Dedifferentiated amniotic fluid mesenchymal stem cell (primary cell): ENCODE measurements at regions not wholly inside any gene's neighbourhood (a gene's known extent, or its start where the extent isn't known, plus 50 kb on each side); places are given as distances from the start of the nearest gene placed in this dataset.
"Not testable (repeated sequence)": the region's sequence is repeated elsewhere in the genome, so short reads cannot be mapped to it uniquely, and the experiment has no call there.

Experiments
- DNase-seq: peaks from one replicate; pipeline ENCODE4 v3.0.0-alpha.2; 2016; ENCODE audit errors: extremely low spot score

DNA sequence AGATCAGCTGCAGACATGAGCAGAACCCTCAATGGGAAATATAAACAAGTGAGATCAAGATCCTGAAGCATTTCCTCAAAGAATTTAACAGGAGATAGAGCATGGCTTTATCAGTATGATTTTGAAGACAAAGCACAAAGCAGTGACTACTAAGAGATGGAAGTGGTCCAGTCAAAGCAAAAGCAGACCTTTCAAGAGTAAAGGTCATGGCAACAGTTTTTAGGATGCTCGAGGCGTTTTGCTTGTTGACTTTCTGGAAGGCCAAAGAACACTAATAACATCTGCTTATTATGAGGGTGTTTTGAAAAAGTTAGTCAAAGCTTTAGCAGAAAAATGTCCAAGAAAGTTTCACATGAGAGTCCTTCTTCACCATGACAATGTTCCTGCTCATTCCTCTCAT is 128.5 kb downstream of the KCNE4 start:
- no peak for DNase-seq

- DNase-seq, result no peak
Observed at GRCh38 chr2:223181561-223181960, 129.6 kb downstream of the KCNE4 start.

- no peak for DNase-seq
Observed at GRCh38 chr2:223182356-223182755, 130.4 kb downstream of the KCNE4 start.

DNA sequence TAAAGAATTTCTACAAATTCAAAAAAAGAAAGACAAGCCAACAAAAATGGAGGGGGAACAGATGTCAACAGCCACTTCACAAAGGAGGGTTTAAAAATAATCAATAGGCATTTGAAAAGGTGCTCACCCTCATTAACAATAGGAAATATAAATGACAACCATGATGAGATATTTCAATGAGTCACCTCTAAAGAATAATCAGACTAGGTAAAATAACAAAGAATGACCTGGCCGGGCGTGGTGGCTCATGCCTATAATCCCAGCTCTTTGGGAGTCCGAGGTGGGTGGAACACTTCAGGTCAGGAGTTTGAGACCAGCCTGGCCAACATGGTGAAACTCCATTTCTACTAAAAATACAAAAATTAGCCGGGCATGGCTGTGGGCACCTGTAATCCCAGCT is 133.6 kb downstream of the KCNE4 start:
- DNase-seq, result no peak

- no peak for DNase-seq
Observed at GRCh38 chr2:223187256-223187655, 135.3 kb downstream of the KCNE4 start.

- DNase-seq, result not testable (repeated sequence)
Observed at GRCh38 chr2:223190561-223191206, 138.7 kb downstream of the KCNE4 start.

DNA sequence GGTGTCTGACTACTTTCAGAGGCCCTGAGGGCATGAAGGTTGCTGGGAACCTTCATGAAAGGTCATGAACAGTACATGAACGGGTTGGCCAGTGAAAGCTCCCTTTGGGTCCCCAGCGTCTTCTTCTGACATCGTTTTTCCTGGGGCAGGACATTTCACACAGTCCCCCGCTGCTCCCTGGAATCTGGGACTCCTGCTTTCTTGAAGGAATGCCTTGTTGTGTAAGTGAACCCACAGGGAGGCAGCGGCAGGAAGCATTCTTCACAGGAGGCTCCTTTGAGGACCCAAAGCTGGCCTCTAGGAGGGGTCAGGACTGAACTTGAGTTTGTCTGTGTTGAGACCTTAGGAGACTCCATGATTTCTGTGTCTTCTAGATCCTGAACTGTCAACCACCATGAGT is 144.3 kb downstream of the KCNE4 start:
- DNase-seq, result no peak

DNA sequence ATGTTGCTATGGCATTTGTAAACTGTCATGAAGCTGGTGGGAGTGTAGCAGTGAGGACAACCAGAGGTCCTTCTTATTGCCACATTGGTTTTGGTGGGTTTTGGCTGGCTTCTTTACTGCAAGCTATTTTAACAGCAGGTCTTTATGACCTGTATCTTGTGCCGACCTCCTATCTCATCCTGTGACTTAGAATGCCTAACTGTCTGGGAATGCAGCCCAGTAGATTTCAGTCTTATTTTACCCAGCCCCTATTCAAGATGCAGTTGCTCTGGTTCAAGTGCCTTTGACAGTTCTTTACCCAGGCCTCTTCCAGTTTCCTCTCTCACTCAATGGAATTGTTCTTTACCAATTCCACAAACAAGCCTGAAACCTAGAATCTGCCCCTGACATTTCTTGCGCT is 145.1 kb downstream of the KCNE4 start:
- no peak for DNase-seq

DNA sequence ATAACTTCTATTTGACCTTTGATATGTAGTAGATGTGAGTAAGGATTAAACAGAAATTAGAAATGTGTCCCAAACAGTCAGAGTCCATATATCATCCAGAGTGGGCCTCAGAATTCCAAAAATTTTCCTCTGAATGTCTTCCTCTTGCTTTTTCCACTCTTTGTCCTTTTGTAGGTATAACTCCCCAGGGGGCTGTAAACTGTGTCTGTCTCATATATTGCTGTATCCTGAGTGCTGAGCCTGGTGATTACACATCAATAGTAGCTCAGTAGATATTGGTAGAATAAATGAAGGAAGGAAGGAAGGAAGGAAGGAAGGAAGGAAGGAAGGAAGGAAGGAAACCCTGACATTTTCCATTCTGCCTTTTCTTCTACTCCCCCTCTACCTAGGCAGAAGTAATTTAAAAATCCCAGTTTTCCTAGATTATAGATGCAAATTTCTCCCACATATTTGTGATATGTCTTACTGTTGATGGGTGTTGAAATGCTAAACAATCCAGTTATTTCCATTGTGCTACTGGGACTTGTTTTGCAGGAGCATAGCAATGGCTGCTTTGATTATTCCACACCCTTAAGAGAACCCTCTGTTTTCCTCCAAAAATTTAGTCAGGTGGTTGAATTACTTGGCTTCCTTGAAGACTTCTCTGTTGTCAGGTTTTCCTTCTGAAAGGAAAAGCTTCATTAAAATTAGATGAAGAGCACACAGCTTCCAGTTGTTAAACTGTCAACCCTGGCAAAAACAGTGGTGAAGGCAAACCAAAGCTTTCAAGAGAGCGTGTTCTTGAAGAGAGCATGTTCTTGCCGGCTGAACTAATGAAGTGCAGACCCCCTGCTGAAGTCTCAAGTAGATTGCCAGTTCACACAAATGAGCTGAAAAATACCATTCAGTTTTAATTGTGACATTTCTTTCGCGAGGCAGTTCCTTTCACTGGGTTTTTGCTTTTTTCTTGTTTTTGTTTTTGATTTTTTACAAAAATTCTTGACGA is 147.8 kb downstream of the KCNE4 start:
- no peak for DNase-seq

DNA sequence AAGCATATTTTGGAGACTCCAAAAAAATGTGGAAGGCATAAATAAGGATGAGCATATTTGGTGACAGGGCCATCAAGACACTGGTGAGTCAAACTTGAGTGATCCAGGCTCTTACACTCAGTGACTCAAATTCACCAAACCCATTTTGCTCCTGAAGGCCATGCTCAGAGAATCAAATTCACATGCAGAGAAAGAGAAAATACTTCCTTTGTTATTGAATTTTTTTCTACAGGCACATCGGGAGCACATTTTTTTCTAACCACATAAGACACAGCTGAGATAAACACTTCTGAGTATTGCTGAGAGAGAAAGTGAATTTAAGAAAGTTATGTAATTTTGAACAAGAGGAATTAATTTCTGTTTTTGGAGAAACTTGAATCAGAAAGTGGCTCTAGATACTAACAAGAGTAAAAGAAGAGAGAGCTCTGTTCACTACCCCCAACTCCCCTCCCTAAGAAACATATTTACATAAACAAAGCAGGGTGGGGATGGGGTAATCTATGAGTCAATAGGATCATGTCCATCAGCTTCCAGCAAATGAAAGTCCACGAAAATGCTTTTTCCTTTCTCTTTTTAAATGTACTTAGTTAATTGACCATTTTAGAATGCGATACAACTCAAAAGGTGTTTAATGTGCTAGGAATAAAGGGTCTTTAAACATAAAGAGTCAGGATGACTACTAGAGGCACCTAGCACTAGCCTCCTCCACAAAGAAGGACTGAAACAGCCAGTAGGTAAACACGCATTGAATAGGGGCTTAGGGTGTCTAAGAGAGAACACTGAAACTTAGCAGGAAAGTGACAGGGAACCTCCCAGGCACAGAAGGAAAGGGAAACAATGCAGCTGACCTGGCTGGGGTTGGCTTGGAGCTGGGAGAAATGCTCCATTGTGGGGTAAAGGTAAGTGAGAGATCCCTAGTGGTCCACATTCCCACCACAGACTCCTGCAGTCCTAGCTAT is 152.3 kb downstream of the KCNE4 start:
- DNase-seq, result peak; percentile 40

DNA sequence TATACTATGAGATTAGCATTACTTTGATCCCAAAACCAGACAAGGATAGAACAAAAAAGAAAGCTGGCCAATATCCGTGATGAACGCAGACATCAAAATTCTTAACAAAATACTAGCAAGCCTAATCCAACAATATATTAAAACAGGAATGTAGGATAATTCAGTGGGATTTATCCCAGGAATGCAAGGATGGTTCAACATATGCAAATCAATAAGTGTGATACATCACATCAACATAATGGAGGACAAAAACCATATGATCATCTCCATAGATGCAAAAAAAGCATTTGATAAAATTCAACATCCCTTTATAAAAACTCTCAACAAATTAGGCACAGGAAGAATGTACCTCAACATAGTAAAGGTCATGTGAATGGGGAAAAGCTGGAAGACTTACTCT is 158.5 kb downstream of the KCNE4 start:
- DNase-seq, result no peak

DNA sequence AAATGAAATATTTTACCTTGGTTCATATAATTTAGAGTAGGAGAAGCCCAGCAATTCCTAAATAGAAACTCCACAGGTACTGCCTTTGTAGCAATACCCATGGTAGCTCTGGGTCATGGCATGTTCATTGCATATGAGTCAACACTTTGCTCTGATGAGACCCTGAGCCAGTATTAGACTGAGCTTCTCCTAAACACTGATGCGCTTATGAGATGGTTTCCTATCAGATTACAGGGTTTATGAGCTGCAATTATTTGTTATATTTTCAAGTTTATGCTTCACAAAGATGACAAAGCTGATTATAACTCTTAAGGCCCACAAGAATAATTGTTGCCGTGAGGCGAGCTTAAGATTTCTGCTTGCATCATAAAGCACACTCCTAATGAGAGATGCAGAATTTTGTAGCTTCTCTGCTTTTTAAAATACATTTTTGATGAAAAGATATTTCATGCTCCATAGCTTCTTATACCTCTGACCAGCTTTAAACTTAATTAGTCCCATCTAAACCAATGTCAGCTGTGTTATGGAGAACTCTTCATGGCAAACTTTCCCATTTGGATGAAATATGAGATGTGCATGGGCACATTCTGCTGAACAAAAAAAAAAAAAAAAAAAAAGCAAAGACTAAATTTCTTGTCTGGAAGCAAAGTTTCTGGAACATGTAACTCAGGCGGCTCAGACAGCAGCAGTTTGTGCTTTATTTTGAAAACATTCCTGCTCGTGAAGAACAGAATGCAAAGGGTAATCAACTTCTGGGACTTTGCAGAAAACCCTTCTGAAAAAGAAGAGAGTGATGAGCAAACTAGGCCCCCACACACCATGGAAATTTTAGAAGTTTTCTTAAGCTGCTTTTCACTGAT is 162.6 kb downstream of the KCNE4 start:
- peak; percentile 19 for DNase-seq

DNA sequence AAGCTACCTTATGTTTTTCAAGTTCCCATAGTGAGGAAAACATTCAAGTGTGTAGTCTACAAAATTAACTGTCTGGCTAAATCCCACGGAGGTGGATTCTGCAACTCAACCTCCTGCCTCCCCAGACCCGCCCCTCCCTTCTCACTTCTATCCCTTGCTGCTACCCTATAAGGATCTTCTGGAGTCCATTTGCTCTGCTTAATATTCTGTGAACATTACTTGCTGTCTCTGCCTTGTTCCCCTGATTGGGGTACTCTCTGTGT is 163.2 kb downstream of the KCNE4 start:
- DNase-seq, result no peak

DNA sequence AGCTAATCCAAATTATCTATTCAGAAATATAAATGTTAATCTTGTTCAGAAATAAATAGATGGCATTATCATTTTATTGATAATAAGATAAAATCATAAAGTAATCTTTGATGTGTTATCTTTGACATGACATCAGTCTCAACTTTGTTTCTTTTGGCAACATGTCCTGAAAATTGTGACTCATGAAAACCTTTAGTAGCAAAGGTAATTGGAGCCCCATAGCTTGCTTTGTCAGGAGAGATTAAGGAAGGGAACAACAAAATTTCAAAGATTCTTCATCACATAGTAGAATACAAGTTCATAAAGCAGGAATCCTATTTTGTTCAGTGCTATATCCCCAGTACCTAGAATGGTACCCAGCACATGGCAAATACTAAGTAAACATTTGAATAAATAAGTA is 165.4 kb downstream of the KCNE4 start:
- no peak for DNase-seq

GRCh38 chr2:223218587-223219178 is 166.7 kb downstream of the KCNE4 start:
- DNase-seq, result no peak

DNA sequence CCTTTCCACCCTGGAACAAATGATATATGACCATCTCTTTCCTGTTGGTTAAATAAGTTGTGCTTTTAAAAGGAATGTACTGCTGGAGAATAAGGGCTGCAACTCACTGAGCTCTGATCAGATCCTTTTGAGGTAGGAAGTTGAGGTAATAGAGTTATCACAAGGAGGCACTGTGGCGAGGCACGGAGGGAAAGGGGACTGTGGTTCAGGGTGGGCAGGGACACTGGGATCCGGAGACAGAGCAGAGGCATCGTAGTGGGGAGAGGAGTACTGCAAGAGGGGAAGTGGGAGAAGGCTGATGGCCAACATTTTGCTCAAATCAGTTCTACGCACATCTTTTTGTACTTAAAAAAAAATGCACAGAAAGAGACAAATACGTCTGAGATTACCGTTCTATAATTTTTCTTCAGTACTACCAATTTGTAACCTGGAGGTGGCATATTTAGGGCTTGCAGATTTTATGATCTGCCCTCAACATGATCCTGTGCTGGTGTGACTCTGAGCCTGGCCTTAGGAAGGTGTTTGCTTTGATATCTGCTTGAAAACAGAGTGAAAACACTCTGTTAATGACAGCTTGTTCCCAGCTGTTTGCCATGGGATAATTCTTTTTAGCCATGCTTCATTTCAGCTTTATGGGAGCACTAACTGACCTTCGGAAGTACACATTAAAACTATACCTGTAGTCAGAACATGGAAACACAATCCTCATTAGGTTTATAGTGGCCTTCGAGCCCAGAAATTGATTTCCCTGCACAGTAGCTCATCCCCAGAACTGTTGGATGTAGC is 168.1 kb downstream of the KCNE4 start:
- DNase-seq, result no peak

DNA sequence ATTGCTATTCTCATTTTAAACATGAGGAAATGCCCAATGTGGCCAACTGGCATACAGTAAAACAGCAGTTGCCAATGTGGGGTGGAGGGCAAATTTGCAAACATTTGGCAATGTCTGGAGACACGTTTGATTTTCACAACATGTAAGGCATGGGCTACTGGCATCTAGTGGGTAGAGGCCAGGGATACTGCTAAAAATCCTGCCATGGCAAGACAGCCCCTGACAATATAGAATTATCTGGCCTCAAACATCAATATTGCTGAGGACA is 168.6 kb downstream of the KCNE4 start:
- DNase-seq, result no peak

DNA sequence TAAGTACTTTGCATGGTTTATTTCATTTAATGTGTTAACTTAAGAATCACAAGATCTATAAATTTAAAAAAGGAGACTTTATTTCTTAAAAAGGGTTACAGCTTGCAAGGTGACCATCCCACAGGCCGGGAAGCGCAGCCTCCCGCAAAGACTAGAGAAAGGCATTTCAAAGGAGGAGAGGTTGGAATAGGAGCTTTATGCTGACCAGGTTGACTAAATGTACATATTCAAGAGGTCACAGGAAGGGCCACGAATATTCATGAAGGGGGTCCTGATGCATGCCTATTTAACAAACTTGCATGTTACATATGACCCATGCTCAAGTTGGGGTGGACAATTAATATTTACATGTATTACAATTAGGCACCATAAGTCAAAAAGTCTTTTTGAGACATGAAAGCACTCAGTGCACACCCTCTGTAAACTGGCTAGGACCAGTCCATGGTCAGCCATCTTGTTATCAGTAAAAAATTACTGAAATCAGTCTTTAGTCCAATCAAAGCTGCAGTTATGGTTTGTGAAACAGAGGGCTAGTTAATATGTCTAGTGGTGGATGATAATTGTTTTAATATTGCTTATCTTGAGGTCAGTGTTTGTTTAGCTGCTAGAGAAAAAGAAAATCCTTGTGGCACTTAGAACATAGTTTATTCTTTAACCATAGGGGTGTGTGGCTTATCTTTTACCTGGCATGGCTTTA is 169.3 kb downstream of the KCNE4 start:
- no peak for DNase-seq

DNA sequence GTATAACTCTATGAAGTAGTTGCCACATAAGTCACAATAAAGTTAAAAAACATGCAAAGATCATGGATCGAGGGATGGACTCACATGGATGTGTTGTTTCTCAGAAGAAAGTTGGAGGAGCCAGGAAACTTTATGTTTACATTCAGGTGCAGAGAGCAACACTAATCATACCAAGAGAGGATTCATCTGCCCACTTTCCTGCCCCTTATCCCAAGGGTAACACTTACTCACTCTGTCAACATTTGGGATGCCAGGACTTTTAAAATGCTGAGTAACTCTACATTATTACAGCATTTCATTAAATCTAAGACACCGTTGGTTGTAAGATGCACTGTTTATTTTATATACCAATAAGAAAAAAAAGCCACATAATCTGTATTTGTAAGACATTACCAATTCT is 170.4 kb downstream of the KCNE4 start:
- DNase-seq, result no peak

DNA sequence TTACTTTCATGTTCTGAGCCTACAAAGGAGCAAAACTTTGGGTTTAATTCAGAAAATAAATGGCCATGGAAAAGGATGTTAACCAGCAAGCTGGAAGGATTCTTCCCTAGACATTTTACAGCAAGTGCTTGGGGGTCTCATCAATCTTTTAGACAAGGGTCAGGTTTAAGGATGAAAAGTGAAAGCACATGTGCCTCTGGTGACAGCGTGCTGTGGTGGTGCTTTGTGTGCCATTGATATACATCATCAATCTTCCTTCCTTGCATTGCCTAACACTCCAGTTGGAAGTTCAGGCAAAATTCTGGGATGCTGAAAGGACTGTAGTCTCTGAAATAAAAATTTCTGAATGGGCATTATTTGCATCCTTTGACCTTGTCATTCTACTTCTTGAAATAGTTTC is 171.2 kb downstream of the KCNE4 start:
- DNase-seq, result no peak
